Kidney epithelial cell (primary cell): ENCODE measurements at regions not wholly inside any gene's neighbourhood (a gene's known extent, or its start where the extent isn't known, plus 50 kb on each side); places are given as distances from the start of the nearest gene placed in this dataset.

Source experiments
- DNase-seq: peaks from one replicate; pipeline ENCODE4 v3.0.0-alpha.2; 2010; ENCODE audit warnings: low read depth
- H3K27me3 ChIP-seq: 2 replicates; pipeline ENCODE4 v1.6.0; 2011; ENCODE audit warnings: low read length; ENCODE audit not compliant: control insufficient read depth, insufficient read depth
- H3K36me3 ChIP-seq: 2 replicates; pipeline ENCODE4 v1.5.1; 2011; ENCODE audit warnings: low read length; ENCODE audit not compliant: control insufficient read depth, insufficient read depth
- H3K4me3 ChIP-seq: 2 replicates; pipeline ENCODE4 v1.5.1; 2011; ENCODE audit warnings: low read depth, mild to moderate bottlenecking, control low read depth, low read length
- TF ChIP-seq, protein P1 (sequence below): IDR thresholded peaks from 2 replicates; pipeline ENCODE4 v1.5.1; 2011; ENCODE audit warnings: mild to moderate bottlenecking, moderate library complexity, low read length, control low read depth, inconsistent platforms; ENCODE audit not compliant: insufficient read depth, poor library complexity, severe bottlenecking

DNA sequence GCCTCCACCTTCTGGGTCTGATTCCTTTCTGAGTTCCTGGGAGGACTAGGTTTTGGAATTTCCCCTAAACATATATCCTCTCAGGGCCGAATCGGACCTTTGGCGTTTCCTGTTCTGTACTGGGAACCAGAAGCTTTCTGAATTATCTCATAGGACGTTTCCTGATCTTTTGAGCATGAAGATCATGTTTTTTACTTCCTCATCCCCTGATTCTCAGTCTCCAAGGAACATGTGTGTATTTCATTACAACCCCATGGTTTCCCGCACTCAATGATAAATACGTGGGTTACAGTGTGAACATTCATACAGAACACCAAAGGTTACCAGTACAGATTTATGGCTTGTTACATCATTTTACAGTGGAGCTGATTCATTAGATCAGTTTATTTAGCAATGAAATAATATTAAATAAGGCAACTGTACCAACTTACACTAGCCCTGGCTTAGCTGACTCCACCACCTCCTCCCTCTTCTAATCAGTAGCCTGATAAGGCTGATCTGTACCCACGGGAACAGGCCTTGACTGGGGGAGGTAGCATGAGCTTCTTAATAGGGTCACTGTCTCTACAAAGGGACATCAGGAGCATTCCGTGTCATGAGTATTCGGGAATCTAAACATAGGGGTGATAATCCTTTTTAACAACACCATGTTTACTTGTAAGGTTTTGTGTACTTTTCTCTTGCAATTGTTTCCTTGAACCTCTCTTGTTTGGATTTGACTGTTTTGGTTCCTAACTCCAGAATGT, 57.8 kb upstream of the ERRFI1 start:
- Histone ChIP-seq H3K36me3 (no peaks in the 10 kb centered on the region), H3K4me3 (no peak overlapping the region), H3K27me3 (no peaks in the 10 kb centered on the region)
- TF ChIP-seq, protein P1, sequence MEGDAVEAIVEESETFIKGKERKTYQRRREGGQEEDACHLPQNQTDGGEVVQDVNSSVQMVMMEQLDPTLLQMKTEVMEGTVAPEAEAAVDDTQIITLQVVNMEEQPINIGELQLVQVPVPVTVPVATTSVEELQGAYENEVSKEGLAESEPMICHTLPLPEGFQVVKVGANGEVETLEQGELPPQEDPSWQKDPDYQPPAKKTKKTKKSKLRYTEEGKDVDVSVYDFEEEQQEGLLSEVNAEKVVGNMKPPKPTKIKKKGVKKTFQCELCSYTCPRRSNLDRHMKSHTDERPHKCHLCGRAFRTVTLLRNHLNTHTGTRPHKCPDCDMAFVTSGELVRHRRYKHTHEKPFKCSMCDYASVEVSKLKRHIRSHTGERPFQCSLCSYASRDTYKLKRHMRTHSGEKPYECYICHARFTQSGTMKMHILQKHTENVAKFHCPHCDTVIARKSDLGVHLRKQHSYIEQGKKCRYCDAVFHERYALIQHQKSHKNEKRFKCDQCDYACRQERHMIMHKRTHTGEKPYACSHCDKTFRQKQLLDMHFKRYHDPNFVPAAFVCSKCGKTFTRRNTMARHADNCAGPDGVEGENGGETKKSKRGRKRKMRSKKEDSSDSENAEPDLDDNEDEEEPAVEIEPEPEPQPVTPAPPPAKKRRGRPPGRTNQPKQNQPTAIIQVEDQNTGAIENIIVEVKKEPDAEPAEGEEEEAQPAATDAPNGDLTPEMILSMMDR: no peak
- DNase-seq: no peak

DNA sequence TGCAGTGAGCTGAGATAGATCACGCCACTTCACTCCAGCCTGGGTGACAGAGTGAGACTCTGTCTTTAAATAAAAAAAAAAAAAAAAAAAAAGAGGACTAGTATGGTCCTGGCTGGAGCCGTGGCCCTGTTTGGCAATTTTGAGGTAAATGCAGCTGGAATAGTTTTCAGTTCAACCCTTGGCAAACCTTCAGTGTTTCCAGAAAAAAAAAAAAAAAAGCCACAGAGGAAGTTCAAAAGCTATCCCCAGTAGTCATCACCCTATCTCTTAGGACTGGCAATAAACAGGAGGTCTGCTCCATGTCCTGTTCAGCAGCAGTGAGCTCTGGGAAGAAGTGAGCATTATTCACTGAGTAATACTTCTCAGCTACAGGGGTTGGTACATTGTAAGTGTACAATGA, 56.8 kb upstream of the ERRFI1 start:
- H3K36me3 ChIP-seq: no peaks in the 10 kb centered on the region

DNA sequence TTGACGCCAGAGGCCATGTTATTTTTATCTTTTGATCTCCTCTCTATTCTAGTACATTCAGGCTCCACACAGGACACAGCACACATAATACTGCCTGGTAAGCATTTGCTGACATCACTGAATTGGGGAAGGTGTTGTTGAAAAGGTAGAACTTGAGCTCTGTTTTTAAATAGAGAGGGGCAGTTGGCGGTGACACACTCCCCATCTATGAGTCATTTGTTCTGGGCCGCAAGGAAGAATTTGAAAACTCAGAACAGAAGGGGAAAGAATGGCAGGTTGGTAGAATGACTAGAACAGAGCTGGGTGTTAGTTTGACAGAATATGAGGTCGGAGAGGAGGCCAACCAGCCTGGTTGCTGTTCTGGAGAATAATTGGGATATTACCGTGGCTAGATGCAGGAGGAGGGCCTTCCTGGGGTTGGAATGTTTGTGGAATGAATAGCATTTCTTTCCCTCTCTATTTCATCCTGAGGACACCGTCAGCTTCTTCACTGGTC, 52.1 kb upstream of the ERRFI1 start:
- H3K36me3 ChIP-seq: no peaks in the 10 kb centered on the region
- peak; percentile 83 for DNase-seq
- no peaks in the 10 kb centered on the region for H3K27me3 ChIP-seq
- TF ChIP-seq, protein P1: no peak
- H3K4me3 ChIP-seq: no peak overlapping the region

More for the DNA sequence above, 56.8 kb upstream of the ERRFI1 start:
- Histone ChIP-seq H3K27me3 (no peaks in the 10 kb centered on the region), H3K4me3 (no peak overlapping the region)
- no peak for DNase-seq
- TF ChIP-seq, protein P1: no peak

DNA sequence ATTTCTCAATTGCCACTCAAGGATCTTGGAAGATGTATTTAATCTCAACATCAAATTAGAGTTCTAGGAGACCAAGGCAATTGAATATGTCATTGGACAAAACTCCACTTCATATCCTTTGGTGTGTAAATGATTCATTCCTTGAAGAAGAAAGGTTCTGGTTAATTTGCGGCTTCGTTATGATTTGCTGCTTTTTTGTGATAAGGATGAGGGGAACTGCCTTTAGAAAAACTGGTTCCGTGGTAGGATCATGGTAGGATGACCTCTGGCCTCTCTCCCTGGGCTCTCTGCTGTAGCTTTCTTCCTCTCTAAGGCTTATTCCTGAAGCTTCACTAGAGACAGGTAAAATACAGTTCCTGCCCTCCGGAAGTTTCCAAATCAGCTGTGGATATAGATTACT, 51.5 kb upstream of the ERRFI1 start:
- Histone ChIP-seq H3K27me3 (no peaks in the 10 kb centered on the region), H3K36me3 (no peaks in the 10 kb centered on the region), H3K4me3 (no peak overlapping the region)
- no peak for DNase-seq
- TF ChIP-seq, protein P1: no peak

DNA sequence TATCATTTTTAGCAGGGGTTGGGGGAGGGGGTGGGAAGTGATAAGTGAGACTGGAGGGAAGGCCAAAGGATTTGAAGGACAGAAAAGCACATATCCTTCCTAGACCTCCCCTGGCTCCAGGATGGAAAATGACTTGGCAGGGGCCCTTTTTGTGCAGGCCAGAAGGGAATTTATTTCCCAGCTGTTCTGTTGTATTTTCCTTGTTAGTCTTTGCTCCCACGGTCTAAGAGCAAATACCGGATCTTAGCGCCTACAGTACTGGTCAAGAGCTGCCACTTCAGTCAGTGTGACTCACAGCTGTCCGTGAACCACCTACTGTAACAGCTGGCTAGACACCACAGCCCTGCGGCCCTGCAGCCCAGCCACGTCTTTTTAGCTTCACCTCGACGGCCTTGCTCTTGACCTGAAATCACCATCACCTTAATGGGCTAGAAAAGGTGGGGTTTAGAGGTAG, 51.0 kb upstream of the ERRFI1 start:
- Histone ChIP-seq H3K27me3 (no peaks in the 10 kb centered on the region), H3K4me3 (no peak overlapping the region), H3K36me3 (no peaks in the 10 kb centered on the region)
- TF ChIP-seq, protein P1: no peak
- DNase-seq: peak; percentile 99

DNA sequence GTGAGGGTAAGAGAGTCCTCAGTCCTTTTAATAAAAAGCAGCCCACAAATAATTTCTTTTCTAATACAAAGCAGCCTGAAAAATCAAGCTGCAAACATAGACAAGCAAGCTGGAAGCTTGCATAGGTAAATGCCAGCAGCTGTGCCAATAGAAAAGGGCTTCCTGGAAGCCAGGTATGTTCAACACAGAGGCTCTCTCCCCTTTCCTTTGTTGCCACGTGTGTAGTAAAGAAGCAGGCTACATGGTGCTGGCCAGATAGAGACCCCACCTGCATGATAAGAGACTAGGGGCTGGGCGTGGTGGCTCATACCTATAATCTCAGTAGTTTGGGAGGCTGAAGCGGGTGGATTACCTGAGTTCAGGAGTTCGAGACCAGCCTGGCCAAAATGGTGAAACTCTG, 50.1 kb upstream of the ERRFI1 start:
- Histone ChIP-seq H3K27me3 (no peaks in the 10 kb centered on the region), H3K4me3 (no peak overlapping the region), H3K36me3 (no peaks in the 10 kb centered on the region)
- no peak for DNase-seq
- TF ChIP-seq, protein P1: no peak
